H9 (cell line): ENCODE measurements at regions not wholly inside any gene's neighbourhood (a gene's known extent, or its start where the extent isn't known, plus 50 kb on each side); places are given as distances from the start of the nearest gene placed in this dataset.

Source experiments
- DNase-seq: peaks from one replicate; pipeline ENCODE4 v3.0.0-alpha.2; 2017
- H2AFZ ChIP-seq: one replicate; pipeline ENCODE4 v1.6.1; 2013; ENCODE audit warnings: mild to moderate bottlenecking, low read length, control low read depth, moderate library complexity
- H2AK5ac ChIP-seq: 2 replicates; pipeline ENCODE4 v1.6.1; 2013; ENCODE audit warnings: low read length, control low read depth, mixed read lengths; ENCODE audit not compliant: insufficient read length
- H2BK120ac ChIP-seq: one replicate; pipeline ENCODE4 v1.6.1; 2013; ENCODE audit warnings: low read depth, mild to moderate bottlenecking, low read length, control low read depth, inconsistent platforms; ENCODE audit not compliant: poor library complexity, severe bottlenecking
- H2BK12ac ChIP-seq: 2 replicates; pipeline ENCODE4 v1.6.1; 2013; ENCODE audit warnings: low read length, control low read depth, mixed read lengths, low read depth; ENCODE audit not compliant: insufficient read length
- H2BK15ac ChIP-seq: 2 replicates; pipeline ENCODE4 v1.6.1; 2013; ENCODE audit warnings: low read depth, low read length, control low read depth
- H2BK20ac ChIP-seq: one replicate; pipeline ENCODE4 v1.6.1; 2013; ENCODE audit warnings: low read depth, mild to moderate bottlenecking, low read length, control low read depth, inconsistent platforms; ENCODE audit not compliant: poor library complexity, severe bottlenecking
- H2BK5ac ChIP-seq: 2 replicates; pipeline ENCODE4 v1.6.1; 2013; ENCODE audit warnings: low read length, control low read depth, mixed read lengths; ENCODE audit not compliant: insufficient read length
- H3K14ac ChIP-seq: 2 replicates; pipeline ENCODE4 v1.6.1; 2013; ENCODE audit warnings: low read length, control low read depth; ENCODE audit not compliant: insufficient read depth
- H3K18ac ChIP-seq: 2 replicates; pipeline ENCODE4 v1.6.1; 2013; ENCODE audit warnings: low read depth, mild to moderate bottlenecking, mixed read lengths, low read length, control low read depth; ENCODE audit not compliant: insufficient read length
- H3K23ac ChIP-seq: 2 replicates; pipeline ENCODE4 v1.6.1; 2013; ENCODE audit warnings: low read length, control low read depth, mixed read lengths, low read depth; ENCODE audit not compliant: insufficient read length
- H3K23me2 ChIP-seq: 2 replicates; pipeline ENCODE4 v1.6.1; 2013; ENCODE audit warnings: low read depth, mild to moderate bottlenecking, mixed read lengths, low read length, control low read depth; ENCODE audit not compliant: insufficient read length, poor library complexity, severe bottlenecking
- H3K27ac ChIP-seq: 2 replicates; pipeline ENCODE4 v1.5.1; 2013; ENCODE audit warnings: low read length, control low read depth, mixed read lengths, low read depth; ENCODE audit not compliant: insufficient read length
- H3K27me3 ChIP-seq: 2 replicates; pipeline ENCODE4 v1.6.1; 2013; ENCODE audit warnings: low read length, control low read depth, inconsistent platforms; ENCODE audit not compliant: insufficient read depth
- H3K4ac ChIP-seq: 2 replicates; pipeline ENCODE4 v1.6.1; 2013; ENCODE audit warnings: low read depth, mild to moderate bottlenecking, control low read depth, inconsistent platforms, low read length, moderate library complexity
- H3K4me1 ChIP-seq: 2 replicates; pipeline ENCODE4 v1.6.1; 2013; ENCODE audit warnings: low read length, control low read depth, inconsistent platforms; ENCODE audit not compliant: insufficient read depth
- H3K4me2 ChIP-seq: 2 replicates; pipeline ENCODE4 v1.6.1; 2013; ENCODE audit warnings: low read length, control low read depth, mixed read lengths; ENCODE audit not compliant: insufficient read length, insufficient read depth
- H3K56ac ChIP-seq: 2 replicates; pipeline ENCODE4 v1.6.1; 2013; ENCODE audit warnings: low read depth, mild to moderate bottlenecking, mixed read lengths, low read length, control low read depth; ENCODE audit not compliant: insufficient read length
- H3K79me1 ChIP-seq: 2 replicates; pipeline ENCODE4 v1.6.1; 2013; ENCODE audit warnings: low read depth, mild to moderate bottlenecking, moderate library complexity, low read length, control low read depth, inconsistent platforms; ENCODE audit not compliant: insufficient read depth, poor library complexity, severe bottlenecking
- H3K79me2 ChIP-seq: 2 replicates; pipeline ENCODE4 v1.6.1; 2013; ENCODE audit warnings: low read length, control low read depth, inconsistent platforms; ENCODE audit not compliant: insufficient read depth
- H3K9ac ChIP-seq: 2 replicates; pipeline ENCODE4 v1.6.1; 2013; ENCODE audit warnings: low read length, control low read depth, mixed read lengths; ENCODE audit not compliant: insufficient read length; ENCODE audit errors: extremely low read depth
- H3K9me3 ChIP-seq: one replicate; pipeline ENCODE4 v1.6.1; 2013; ENCODE audit warnings: low read depth, low read length, inconsistent platforms; ENCODE audit not compliant: control insufficient read depth
- H3T11ph ChIP-seq: one replicate; pipeline ENCODE4 v1.6.1; 2013; ENCODE audit warnings: mild to moderate bottlenecking, low read length, control low read depth, inconsistent platforms
- H4K20me1 ChIP-seq: one replicate; pipeline ENCODE4 v1.6.1; 2013; ENCODE audit not compliant: control insufficient read depth, insufficient read length, insufficient read depth
- H4K5ac ChIP-seq: 2 replicates; pipeline ENCODE4 v1.6.1; 2013; ENCODE audit warnings: low read depth, mild to moderate bottlenecking, mixed read lengths, low read length, control low read depth; ENCODE audit not compliant: insufficient read length
- H4K8ac ChIP-seq: replicated peaks from 2 replicates; pipeline ENCODE4 v1.6.1; 2013; ENCODE audit warnings: low read length, control low read depth, mixed read lengths, low read depth; ENCODE audit not compliant: insufficient read length
- H4K91ac ChIP-seq: 2 replicates; pipeline ENCODE4 v1.6.1; 2013; ENCODE audit warnings: low read depth, mild to moderate bottlenecking, moderate library complexity, mixed read lengths, low read length, control low read depth; ENCODE audit not compliant: insufficient read length
- H3K27ac Mint-ChIP-seq, 3 experiments: 2 replicates in 2 of 3; 3 replicates in 1 of 3; pipeline ENCODE4 v1.8.0; 2020 to 2021; ENCODE audit warnings: mixed read lengths in 3 of 3, mild to moderate bottlenecking in 1 of 3, moderate library complexity in 1 of 3
- H3K27me3 Mint-ChIP-seq: 2 replicates; pipeline ENCODE4 v1.8.0; 2021; ENCODE audit warnings: low read depth, mild to moderate bottlenecking, moderate library complexity, mixed read lengths
- H3K36me3 Mint-ChIP-seq, 3 experiments: 2 replicates in 2 of 3; 3 replicates in 1 of 3; pipeline ENCODE4 v1.8.0; 2020 to 2021; ENCODE audit warnings: low read depth in 3 of 3, mixed read lengths in 3 of 3; ENCODE audit not compliant: insufficient read depth in 1 of 3
- H3K4me1 Mint-ChIP-seq, 2 experiments: 2 replicates each; pipeline ENCODE4 v1.8.0; 2020; ENCODE audit warnings: mixed read lengths in 2 of 2
- H3K4me3 Mint-ChIP-seq, 2 experiments: 2 replicates in 1 of 2; 3 replicates in 1 of 2; pipeline ENCODE4 v1.8.0; 2020 to 2021; ENCODE audit warnings: mild to moderate bottlenecking in 2 of 2, mixed read lengths in 2 of 2, moderate library complexity in 1 of 2
- H3K9me3 Mint-ChIP-seq, 2 experiments: 2 replicates in 1 of 2; 3 replicates in 1 of 2; pipeline ENCODE4 v1.8.0; 2020; ENCODE audit warnings: mild to moderate bottlenecking in 2 of 2, mixed read lengths in 2 of 2, moderate library complexity in 1 of 2
- CTCF ChIP-seq: fragments of 200-600 bp; sonication (generic); conservative IDR thresholded peaks from 3 replicates; pipeline ENCODE4 v1.8.0; 2021; ENCODE audit warnings: antibody characterized with exemption, mild to moderate bottlenecking
- WGBS: extraction: QIAGEN DNeasy Blood & Tissue Kit; methylation state at CpG from one replicate; pipeline ENCODE4 v1.1.7; 2013; ENCODE audit warnings: missing lambda C conversion rate, low lambda C conversion rate, mixed read lengths; ENCODE audit not compliant: insufficient read length; ENCODE audit errors: extremely low coverage; 5-methylcytosine and 5-hydroxymethylcytosine counted together

GRCh38 chr3:64801856-64802255 lies 114.1 kb upstream of the ADAMTS9 start:
- no peak overlapping the region for H2AK5ac ChIP-seq
- no peak overlapping the region for H3K14ac ChIP-seq
- Mint-ChIP-seq H3K4me1 (peaks cover 12 to 14% of the 10 kb centered on the region in 2 experiments), H3K27me3 (peaks cover 2% of the 10 kb centered on the region), H3K4me3 (no peak overlapping the region), H3K36me3 (no peaks in the 10 kb centered on the region), H3K27ac (no peak overlapping the region), H3K9me3 (no peaks in the 10 kb centered on the region)
- no peak overlapping the region for H4K5ac ChIP-seq
- no peak overlapping the region for H3K9ac ChIP-seq
- WGBS: no CpG with 5 or more reads among the region's 3 CpGs
- no peak overlapping the region for H2AFZ ChIP-seq
- H2BK120ac ChIP-seq: no peak overlapping the region
- H2BK20ac ChIP-seq: no peak overlapping the region
- H3K23me2 ChIP-seq: no peaks in the 10 kb centered on the region
- H4K8ac ChIP-seq: no peak overlapping the region
- no peaks in the 10 kb centered on the region for H4K20me1 ChIP-seq
- no peak overlapping the region for H3K4me2 ChIP-seq
- no peak overlapping the region for H2BK15ac ChIP-seq
- H2BK5ac ChIP-seq: no peak overlapping the region
- no peak overlapping the region for H2BK12ac ChIP-seq
- H3K18ac ChIP-seq: no peak overlapping the region
- H3K9me3 ChIP-seq: no peaks in the 10 kb centered on the region
- no peaks in the 10 kb centered on the region for H3K27me3 ChIP-seq
- no peak overlapping the region for H4K91ac ChIP-seq
- H3T11ph ChIP-seq: no peak overlapping the region
- H3K4me1 ChIP-seq: peaks cover 2% of the 10 kb centered on the region; the same call in 1 of the 2 replicates
- H3K27ac ChIP-seq: no peak overlapping the region
- no peaks in the 10 kb centered on the region for H3K79me2 ChIP-seq
- H3K79me1 ChIP-seq: no peaks in the 10 kb centered on the region
- no peak for TF ChIP-seq CTCF
- H3K56ac ChIP-seq: no peak overlapping the region
- no peak for DNase-seq
- no peak overlapping the region for H3K4ac ChIP-seq
- no peak overlapping the region for H3K23ac ChIP-seq
